GM12878 (cell line): ENCODE measurements at regions not wholly inside any gene's neighbourhood (a gene's known extent, or its start where the extent isn't known, plus 50 kb on each side); places are given as distances from the start of the nearest gene placed in this dataset.

Experiments used
- BMI1 ChIP-seq: fragments of 450-650 bp; IDR thresholded peaks from 2 replicates; pipeline ENCODE4 v1.6.1; 2016; ENCODE audit warnings: mild to moderate bottlenecking, moderate library complexity, borderline replicate concordance
- MYC ChIP-seq: IDR thresholded peaks from 2 replicates; pipeline ENCODE4 v1.6.1; 2011; ENCODE audit warnings: mild to moderate bottlenecking, low read length, moderate library complexity, inconsistent platforms; ENCODE audit not compliant: insufficient read depth, insufficient replicate concordance, insufficient read length, severe bottlenecking
- POLR2A ChIP-seq: IDR thresholded peaks from 2 replicates; pipeline ENCODE4 v1.6.1; 2011; ENCODE audit warnings: low read depth, mild to moderate bottlenecking, low read length
- RB1 ChIP-seq: fragments of 450-650 bp; formaldehyde crosslinking; IDR thresholded peaks from 2 replicates; pipeline ENCODE4 v1.6.1; 2017; ENCODE audit warnings: mild to moderate bottlenecking, borderline replicate concordance
- SIN3A ChIP-seq: IDR thresholded peaks from 2 replicates; pipeline ENCODE4 v1.6.1; 2012; ENCODE audit warnings: low read depth, low read length, improper control_type of control experiment
- SRF ChIP-seq, 2 experiments: IDR thresholded peaks; 2 replicates each; pipeline ENCODE4 v1.6.1; 2011; ENCODE audit warnings: low read depth in 2 of 2, low read length in 2 of 2, mild to moderate bottlenecking in 1 of 2, moderate library complexity in 1 of 2
- ZNF217 ChIP-seq: fragments of 450-650 bp; IDR thresholded peaks from 2 replicates; pipeline ENCODE4 v1.6.1; 2017; ENCODE audit warnings: antibody characterized with exemption, mild to moderate bottlenecking
- ZNF24 ChIP-seq: fragments of 450-650 bp; IDR thresholded peaks from 2 replicates; pipeline ENCODE4 v1.6.1; 2017; ENCODE audit warnings: antibody characterized with exemption, mild to moderate bottlenecking
- TF ChIP-seq, protein P1 (sequence below), 3 experiments: IDR thresholded peaks in 2 of 3; conservative IDR thresholded peaks in 1 of 3; 2 replicates each; pipeline ENCODE4 v1.5.1; 2011; ENCODE audit warnings: low read depth in 3 of 3, low read length in 3 of 3, mild to moderate bottlenecking in 3 of 3, control low read depth in 2 of 3, moderate library complexity in 2 of 3, inconsistent platforms in 1 of 3, mixed read lengths in 1 of 3; ENCODE audit not compliant: control insufficient read depth in 2 of 3, insufficient read depth in 1 of 3; ENCODE audit errors: extremely low read depth in 1 of 3

GRCh38 chr15:38885471-38885952 is 320.9 kb upstream of the RASGRP1 start:
- no peak for TF ChIP-seq SIN3A
- no peak for TF ChIP-seq ZNF24
- TF ChIP-seq BMI1, result no peak
- TF ChIP-seq POLR2A, result no peak
- no peak for TF ChIP-seq ZNF217
- TF ChIP-seq, protein P1, sequence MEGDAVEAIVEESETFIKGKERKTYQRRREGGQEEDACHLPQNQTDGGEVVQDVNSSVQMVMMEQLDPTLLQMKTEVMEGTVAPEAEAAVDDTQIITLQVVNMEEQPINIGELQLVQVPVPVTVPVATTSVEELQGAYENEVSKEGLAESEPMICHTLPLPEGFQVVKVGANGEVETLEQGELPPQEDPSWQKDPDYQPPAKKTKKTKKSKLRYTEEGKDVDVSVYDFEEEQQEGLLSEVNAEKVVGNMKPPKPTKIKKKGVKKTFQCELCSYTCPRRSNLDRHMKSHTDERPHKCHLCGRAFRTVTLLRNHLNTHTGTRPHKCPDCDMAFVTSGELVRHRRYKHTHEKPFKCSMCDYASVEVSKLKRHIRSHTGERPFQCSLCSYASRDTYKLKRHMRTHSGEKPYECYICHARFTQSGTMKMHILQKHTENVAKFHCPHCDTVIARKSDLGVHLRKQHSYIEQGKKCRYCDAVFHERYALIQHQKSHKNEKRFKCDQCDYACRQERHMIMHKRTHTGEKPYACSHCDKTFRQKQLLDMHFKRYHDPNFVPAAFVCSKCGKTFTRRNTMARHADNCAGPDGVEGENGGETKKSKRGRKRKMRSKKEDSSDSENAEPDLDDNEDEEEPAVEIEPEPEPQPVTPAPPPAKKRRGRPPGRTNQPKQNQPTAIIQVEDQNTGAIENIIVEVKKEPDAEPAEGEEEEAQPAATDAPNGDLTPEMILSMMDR (IDR thresholded peaks at IDR 0.05 in 2 of 3, conservative IDR thresholded peaks at IDR 0.05 in 1 of 3; ENCODE audit: control insufficient read depth in 2 of 3, extremely low read depth in 1 of 3, insufficient read depth in 1 of 3, low read depth in 3 of 3, low read length in 3 of 3), result no peak
- TF ChIP-seq MYC, result no peak
- TF ChIP-seq RB1, result no peak
- TF ChIP-seq SRF (IDR thresholded peaks at IDR 0.05; ENCODE audit: low read depth in 2 of 2, low read length in 2 of 2), result no peak
